Suprapubic skin (tissue), 4 donors: ENCODE measurements at regions not wholly inside any gene's neighbourhood (a gene's known extent, or its start where the extent isn't known, plus 50 kb on each side); places are given as distances from the start of the nearest gene placed in this dataset.

ENCODE experiments used
- DNase-seq, 2 donors: peaks; one replicate each; pipeline ENCODE4 v3.0.0-alpha.2; 2019; ENCODE audit warnings: low spot score in 2 of 2
- H3K27ac ChIP-seq: fragments of 200-600 bp; sonication (generic); one replicate; pipeline ENCODE4 v1.5.1; 2019
- H3K27me3 ChIP-seq: fragments of 200-600 bp; sonication (generic); one replicate; pipeline ENCODE4 v1.5.1; 2019
- H3K36me3 ChIP-seq: fragments of 200-600 bp; sonication (generic); one replicate; pipeline ENCODE4 v1.5.1; 2019
- H3K4me1 ChIP-seq: fragments of 200-600 bp; sonication (generic); one replicate; pipeline ENCODE4 v1.5.1; 2019
- H3K4me3 ChIP-seq: fragments of 200-600 bp; sonication (generic); one replicate; pipeline ENCODE4 v1.5.1; 2019; ENCODE audit warnings: mild to moderate bottlenecking
- H3K9me3 ChIP-seq: fragments of 200-600 bp; sonication (generic); one replicate; pipeline ENCODE4 v1.5.1; 2019
- CTCF ChIP-seq, 2 donors: fragments of 200-600 bp in 1 of 2; fragments of 450-650 bp in 1 of 2; sonication (generic) in 1 of 2; IDR thresholded peaks; one replicate each; pipeline ENCODE4 v1.5.1; 2016 to 2019; ENCODE audit warnings: antibody characterized with exemption in 2 of 2, mild to moderate bottlenecking in 1 of 2, moderate library complexity in 1 of 2
- EP300 ChIP-seq: sonication (generic); formaldehyde crosslinking; IDR thresholded peaks from one replicate; pipeline ENCODE4 v1.6.1; 2017; ENCODE audit warnings: antibody characterized with exemption
- POLR2A ChIP-seq, 2 donors: fragments of 450-650 bp; IDR thresholded peaks; one replicate each; pipeline ENCODE4 v1.6.1; 2017; ENCODE audit warnings: antibody characterized with exemption in 2 of 2, mild to moderate bottlenecking in 2 of 2, moderate library complexity in 2 of 2
- POLR2AphosphoS5 ChIP-seq, 3 donors: sonication (generic); formaldehyde crosslinking; IDR thresholded peaks; one replicate each; pipeline ENCODE4 v1.6.1; 2017; ENCODE audit warnings: antibody characterized with exemption in 3 of 3
- WGBS: methylation state at CpG from one replicate; pipeline ENCODE4 v1.1.5; 2018; 5-methylcytosine and 5-hydroxymethylcytosine counted together

DNA sequence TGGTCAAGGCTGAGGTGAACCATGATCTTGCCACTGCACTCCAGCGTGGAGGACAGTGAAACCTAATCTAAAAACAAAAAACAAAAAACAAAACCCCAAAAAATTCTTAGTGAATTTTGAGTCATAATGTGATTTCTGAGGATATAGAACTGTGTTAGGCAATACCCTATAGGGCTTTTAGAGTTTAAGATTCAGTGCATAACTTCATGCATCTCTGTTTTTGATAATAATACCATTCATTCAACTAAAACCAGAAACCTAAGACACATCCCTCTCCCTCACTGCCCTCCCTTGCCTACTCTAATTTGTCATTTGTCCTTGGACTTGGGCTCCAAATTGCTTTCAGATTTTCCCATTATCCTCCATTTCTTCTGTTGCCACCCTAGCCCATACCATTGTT is 405.7 kb upstream of the EDIL3 start:
- WGBS = 92% methylated on average over 1 of the region's 1 CpG
- no peak for DNase-seq
- Histone ChIP-seq H3K27ac (no peak overlapping the region), H3K4me1 (no peaks in the 10 kb centered on the region), H3K9me3 (no peaks in the 10 kb centered on the region), H3K4me3 (no peak overlapping the region), H3K36me3 (no peaks in the 10 kb centered on the region), H3K27me3 (no peaks in the 10 kb centered on the region)
- TF ChIP-seq POLR2A (IDR thresholded peaks at IDR 0.05) = no peak
- no peak for TF ChIP-seq EP300
- TF ChIP-seq CTCF (IDR thresholded peaks at IDR 0.05) = no peak
- TF ChIP-seq POLR2AphosphoS5 (IDR thresholded peaks at IDR 0.05) = no peak

DNA sequence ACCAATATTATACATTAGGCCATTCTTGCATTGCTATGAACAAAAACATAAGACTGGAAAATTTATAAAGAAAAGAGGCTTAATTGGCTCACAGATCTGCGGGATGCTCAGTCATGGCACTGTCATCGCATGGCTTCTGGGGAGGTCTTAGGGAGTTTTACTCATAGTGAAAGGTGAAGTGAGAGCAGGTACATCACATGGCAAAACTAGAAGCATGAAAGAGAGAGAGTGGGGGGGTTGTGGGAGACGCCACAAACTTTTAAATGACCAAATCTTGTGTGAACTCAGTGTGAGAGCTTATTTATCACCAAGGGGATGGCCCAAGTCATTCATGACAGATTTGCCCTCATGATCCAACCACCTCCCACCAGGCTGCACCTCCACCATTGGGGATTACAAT is 398.3 kb upstream of the EDIL3 start:
- Histone ChIP-seq H3K36me3 (no peaks in the 10 kb centered on the region), H3K4me1 (no peaks in the 10 kb centered on the region), H3K27ac (no peak overlapping the region), H3K9me3 (no peaks in the 10 kb centered on the region), H3K4me3 (no peak overlapping the region), H3K27me3 (no peaks in the 10 kb centered on the region)
- no peak for TF ChIP-seq CTCF (IDR thresholded peaks at IDR 0.05)
- no peak for TF ChIP-seq POLR2AphosphoS5 (IDR thresholded peaks at IDR 0.05)
- TF ChIP-seq POLR2A (IDR thresholded peaks at IDR 0.05) = no peak
- TF ChIP-seq EP300 = no peak
- WGBS = 91% methylated on average over 3 of the region's 3 CpGs
- no peak for DNase-seq

- TF ChIP-seq POLR2AphosphoS5 (IDR thresholded peaks at IDR 0.05) = no peak
- no peak for TF ChIP-seq EP300
- no peak for TF ChIP-seq POLR2A (IDR thresholded peaks at IDR 0.05)
- no peak for TF ChIP-seq CTCF (IDR thresholded peaks at IDR 0.05)
- Histone ChIP-seq H3K4me3 (no peak overlapping the region), H3K4me1 (no peaks in the 10 kb centered on the region), H3K27ac (no peak overlapping the region), H3K36me3 (no peaks in the 10 kb centered on the region), H3K9me3 (no peaks in the 10 kb centered on the region), H3K27me3 (no peaks in the 10 kb centered on the region)
- no peak for DNase-seq
- WGBS = 71% methylated on average over 2 of the region's 2 CpGs
Measured at GRCh38 chr5:84779186-84779585, 394.5 kb upstream of the EDIL3 start.

GRCh38 chr5:84764227-84764626 is 379.5 kb upstream of the EDIL3 start:
- no peak for DNase-seq
- no peaks in the 10 kb centered on the region for H3K27me3 ChIP-seq
- H3K27ac ChIP-seq = no peak overlapping the region
- no peak overlapping the region for H3K4me3 ChIP-seq
- TF ChIP-seq POLR2A (IDR thresholded peaks at IDR 0.05) = no peak
- TF ChIP-seq EP300 = no peak
- TF ChIP-seq POLR2AphosphoS5 (IDR thresholded peaks at IDR 0.05) = no peak
- TF ChIP-seq CTCF (IDR thresholded peaks at IDR 0.05) = no peak
- no peaks in the 10 kb centered on the region for H3K4me1 ChIP-seq
- H3K9me3 ChIP-seq = no peaks in the 10 kb centered on the region
- 69% methylated on average over 4 of the region's 4 CpGs for WGBS
- no peaks in the 10 kb centered on the region for H3K36me3 ChIP-seq

- Histone ChIP-seq H3K36me3 (no peaks in the 10 kb centered on the region), H3K9me3 (no peaks in the 10 kb centered on the region), H3K27ac (no peak overlapping the region), H3K4me3 (no peak overlapping the region), H3K27me3 (no peaks in the 10 kb centered on the region), H3K4me1 (no peaks in the 10 kb centered on the region)
- no peak for DNase-seq
- TF ChIP-seq EP300 (no peak), POLR2AphosphoS5 (IDR thresholded peaks at IDR 0.05) (no peak), CTCF (IDR thresholded peaks at IDR 0.05) (no peak), POLR2A (IDR thresholded peaks at IDR 0.05) (no peak)
- 86% methylated on average over 1 of the region's 1 CpG for WGBS
Measured at GRCh38 chr5:84758008-84758407, 373.3 kb upstream of the EDIL3 start.
